ENCODE measurements at regions not wholly inside any gene's neighbourhood (a gene's known extent, or its start where the extent isn't known, plus 50 kb on each side); places are given as distances from the start of the nearest gene placed in this dataset.

- no peak for TF ChIP-seq POLR2A (IDR thresholded peaks at IDR 0.05)
- TF ChIP-seq CTCF (IDR thresholded peaks at IDR 0.05) = no peak
Observed at GRCh38 chr14:46417066-46417465, 234.5 kb downstream of the RPL10L start.
